Stimulated activated naive B cell treated with anti-CD40 and anti-IgM and Interleukin-4, amounts not matched to agents 10 μg/mL and 1 μg/mL and 100 μg/mL, for 72 hours (primary cell): ENCODE measurements at regions not wholly inside any gene's neighbourhood (a gene's known extent, or its start where the extent isn't known, plus 50 kb on each side); places are given as distances from the start of the nearest gene placed in this dataset.
"Not testable (repeated sequence)": the region's sequence is repeated elsewhere in the genome, so short reads cannot be mapped to it uniquely, and the experiment has no call there.

ENCODE experiments used
- ATAC-seq, 2 donors: fragments of 150-1000 bp; cut with Tn5 transposase; replicated peaks; 2 replicates each; pipeline ENCODE4 v1.10.0; 2021; ENCODE audit warnings: moderate library complexity in 1 of 2
- DNase-seq: peaks from one replicate; pipeline ENCODE4 v3.0.0; 2021
- H3K27ac Mint-ChIP-seq: one replicate; pipeline ENCODE4 v1.8.0; 2022; ENCODE audit warnings: mild to moderate bottlenecking, mixed read lengths
- H3K27me3 Mint-ChIP-seq, 2 donors: one replicate each; pipeline ENCODE4 v1.8.0; 2022; ENCODE audit warnings: mixed read lengths in 2 of 2
- H3K36me3 Mint-ChIP-seq, 2 donors: one replicate each; pipeline ENCODE4 v1.8.0; 2022; ENCODE audit warnings: mixed read lengths in 2 of 2, mild to moderate bottlenecking in 1 of 2
- H3K4me1 Mint-ChIP-seq, 2 donors: one replicate each; pipeline ENCODE4 v1.8.0; 2022; ENCODE audit warnings: mixed read lengths in 2 of 2, mild to moderate bottlenecking in 1 of 2
- H3K4me3 Mint-ChIP-seq, 2 donors: one replicate each; pipeline ENCODE4 v1.8.0; 2022; ENCODE audit warnings: mild to moderate bottlenecking in 2 of 2, mixed read lengths in 2 of 2, moderate library complexity in 1 of 2
- H3K9me3 Mint-ChIP-seq, 2 donors: one replicate each; pipeline ENCODE4 v1.8.0; 2022; ENCODE audit warnings: mixed read lengths in 2 of 2, mild to moderate bottlenecking in 1 of 2

DNA sequence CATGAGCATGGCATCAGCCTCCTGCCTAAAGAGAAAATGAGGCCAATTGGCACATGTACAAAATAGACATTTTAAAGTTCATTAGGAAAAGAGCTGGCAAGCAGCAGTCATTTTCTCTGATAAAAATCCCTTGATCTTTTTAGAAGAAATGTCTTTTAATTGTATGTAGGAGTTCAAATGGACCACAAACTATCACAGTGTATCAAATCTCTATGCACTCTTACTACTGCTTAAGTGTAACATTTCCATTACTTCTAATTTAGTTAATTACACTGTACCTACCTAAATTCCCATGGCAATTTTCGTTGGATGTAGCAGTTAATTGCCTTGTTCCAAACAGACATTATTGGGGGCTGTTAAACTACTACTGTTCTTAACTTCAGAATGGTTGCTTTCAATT, 233.7 kb upstream of the TECRL start:
- no peaks in the 10 kb centered on the region for H3K36me3 Mint-ChIP-seq
- H3K9me3 Mint-ChIP-seq, result peaks cover 0 to 4% of the 10 kb centered on the region in 2 donors
- DNase-seq (no peak), ATAC-seq (no peak)
- H3K4me1 Mint-ChIP-seq, result no peaks in the 10 kb centered on the region
- H3K27ac Mint-ChIP-seq, result no peak overlapping the region
- H3K4me3 Mint-ChIP-seq, result no peak overlapping the region
- H3K27me3 Mint-ChIP-seq, result no peaks in the 10 kb centered on the region

DNA sequence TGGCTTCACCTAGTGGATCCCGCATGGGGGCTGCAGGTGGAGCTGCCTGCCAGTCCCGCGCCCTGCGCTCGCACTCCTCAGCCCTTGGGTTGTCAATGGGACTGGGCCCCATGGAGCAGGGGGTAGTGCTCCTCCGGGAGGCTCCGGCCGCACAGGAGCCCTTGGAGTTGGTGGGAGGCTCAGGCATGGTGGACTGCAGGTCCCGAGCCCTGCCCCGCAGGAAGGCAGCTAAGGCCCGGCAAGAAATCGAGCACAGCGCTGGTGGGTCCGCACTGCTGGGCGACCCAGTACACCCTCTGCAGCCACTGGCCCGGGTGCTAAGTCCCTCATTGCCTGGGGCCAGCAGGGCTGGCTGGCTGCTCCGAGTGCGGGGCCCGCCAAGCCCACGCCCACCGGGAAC, 231.2 kb upstream of the TECRL start:
- not testable (repeated sequence) for H3K4me1 Mint-ChIP-seq, DNase-seq, H3K27me3 Mint-ChIP-seq, H3K27ac Mint-ChIP-seq, H3K4me3 Mint-ChIP-seq, H3K9me3 Mint-ChIP-seq, ATAC-seq, H3K36me3 Mint-ChIP-seq

DNA sequence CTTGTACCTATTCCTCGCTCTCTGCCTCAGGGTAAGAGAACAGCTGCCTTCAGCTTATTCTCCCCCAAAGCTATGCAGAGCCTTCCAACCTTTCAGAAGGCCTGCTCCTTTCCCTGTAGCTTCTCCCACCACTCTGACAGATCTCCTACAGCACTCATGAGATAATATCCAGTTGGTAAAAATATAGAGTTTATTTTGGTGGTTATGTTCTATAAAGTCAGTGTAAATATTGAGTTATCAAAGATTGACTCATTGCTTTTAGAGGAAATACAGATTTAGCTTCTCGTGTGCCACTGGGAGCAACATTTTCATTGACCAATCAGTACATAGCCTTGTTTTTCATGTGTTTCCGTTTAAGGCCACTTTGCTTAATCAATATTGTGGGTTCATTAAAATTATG, 216.2 kb upstream of the TECRL start:
- Mint-ChIP-seq H3K36me3 (no peaks in the 10 kb centered on the region), H3K27ac (no peak overlapping the region), H3K4me3 (no peak overlapping the region), H3K27me3 (no peaks in the 10 kb centered on the region), H3K9me3 (no peaks in the 10 kb centered on the region), H3K4me1 (no peaks in the 10 kb centered on the region)
- DNase-seq, result no peak
- no peak for ATAC-seq

DNA sequence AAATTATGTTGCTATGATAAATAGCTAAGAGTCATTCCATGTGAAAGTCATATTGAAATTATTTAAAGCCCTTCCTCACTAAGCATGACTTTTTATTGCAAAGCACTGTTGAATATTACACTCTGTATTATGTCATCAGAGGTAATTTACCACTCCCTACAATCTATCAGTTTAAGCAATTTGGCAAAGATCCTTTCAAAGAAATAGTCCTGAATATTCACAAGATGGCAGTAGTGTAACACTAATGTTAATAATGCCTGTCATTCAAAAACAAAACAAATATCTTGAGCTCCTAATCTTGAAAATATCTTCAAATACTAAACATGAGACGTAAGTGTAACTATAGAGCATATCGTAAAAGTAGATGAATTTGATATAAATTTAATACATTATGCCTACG, 208.6 kb upstream of the TECRL start:
- no peak for ATAC-seq

DNA sequence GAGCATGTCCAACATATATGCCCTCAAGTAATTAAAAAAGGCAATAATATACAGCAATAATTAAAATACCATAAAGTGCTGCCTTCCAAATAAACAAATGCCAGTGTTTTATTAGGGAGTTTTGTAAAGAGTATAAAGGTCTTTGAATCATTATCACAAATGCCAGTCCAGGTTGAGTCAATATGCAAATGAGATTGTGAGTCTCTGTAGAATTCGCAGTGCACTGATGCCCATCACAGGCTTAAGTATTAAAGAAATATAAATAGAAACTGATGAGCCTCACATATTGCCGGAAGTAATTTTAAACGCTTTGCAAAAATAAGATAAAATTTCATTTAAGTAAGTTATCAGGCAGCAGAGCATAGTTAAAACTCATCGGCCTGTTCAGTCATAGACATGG, 205.0 kb upstream of the TECRL start:
- Mint-ChIP-seq H3K27ac (no peak overlapping the region), H3K36me3 (no peaks in the 10 kb centered on the region), H3K27me3 (no peaks in the 10 kb centered on the region), H3K9me3 (no peaks in the 10 kb centered on the region), H3K4me1 (no peaks in the 10 kb centered on the region), H3K4me3 (no peak overlapping the region)
- DNase-seq, result no peak
- ATAC-seq, result no peak

More for the DNA sequence above, 208.6 kb upstream of the TECRL start:
- H3K9me3 Mint-ChIP-seq, result no peaks in the 10 kb centered on the region
- no peak for DNase-seq
- H3K4me1 Mint-ChIP-seq, result no peaks in the 10 kb centered on the region
- H3K27ac Mint-ChIP-seq, result no peak overlapping the region
- no peak overlapping the region for H3K4me3 Mint-ChIP-seq
- no peaks in the 10 kb centered on the region for H3K36me3 Mint-ChIP-seq
- no peaks in the 10 kb centered on the region for H3K27me3 Mint-ChIP-seq

DNA sequence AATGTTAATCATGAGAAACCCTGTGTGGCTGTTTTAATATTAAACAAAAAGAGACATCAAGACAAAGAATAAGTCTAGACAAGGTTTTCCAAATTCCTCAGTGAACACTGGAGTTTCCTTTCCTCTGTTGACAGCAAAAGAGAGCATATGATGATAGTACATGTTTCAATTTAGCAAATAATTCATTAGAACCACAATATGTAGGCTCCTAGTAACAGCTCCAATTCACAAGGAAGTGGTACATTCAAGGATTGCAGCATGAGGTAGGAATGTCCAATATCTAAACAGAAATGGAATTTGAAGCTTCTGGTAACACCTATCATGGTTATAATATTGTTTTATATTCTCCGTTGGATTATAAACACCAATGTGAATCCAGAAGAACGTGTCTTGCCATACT, 203.8 kb upstream of the TECRL start:
- no peaks in the 10 kb centered on the region for H3K4me1 Mint-ChIP-seq
- H3K27ac Mint-ChIP-seq, result no peak overlapping the region
- H3K36me3 Mint-ChIP-seq, result no peaks in the 10 kb centered on the region
- no peaks in the 10 kb centered on the region for H3K27me3 Mint-ChIP-seq
- ATAC-seq (no peak), DNase-seq (no peak)
- H3K9me3 Mint-ChIP-seq, result no peaks in the 10 kb centered on the region
- no peak overlapping the region for H3K4me3 Mint-ChIP-seq

DNA sequence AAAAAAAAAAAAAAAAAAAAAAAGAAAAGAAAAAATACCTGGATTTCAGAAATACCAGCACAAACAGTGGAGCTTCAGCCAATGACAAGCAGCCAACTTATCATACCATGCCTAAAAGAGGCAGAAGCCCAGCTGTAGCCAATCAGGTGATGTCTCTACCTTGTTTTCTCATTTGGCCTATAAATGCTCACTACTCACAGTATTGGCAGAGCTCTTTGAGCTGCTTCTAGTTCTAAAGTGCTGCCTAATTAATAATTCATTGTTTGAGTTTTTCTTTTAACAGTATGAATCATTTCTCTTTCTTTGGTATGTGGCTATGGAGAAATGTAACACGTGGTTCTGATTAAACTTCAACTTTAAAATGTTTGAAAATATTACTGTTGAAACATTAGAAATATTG, 188.8 kb upstream of the TECRL start:
- H3K4me3 Mint-ChIP-seq, result no peak overlapping the region
- ATAC-seq, result no peak
- H3K4me1 Mint-ChIP-seq, result no peaks in the 10 kb centered on the region
- no peaks in the 10 kb centered on the region for H3K27me3 Mint-ChIP-seq
- H3K36me3 Mint-ChIP-seq, result no peaks in the 10 kb centered on the region
- DNase-seq, result no peak
- no peak overlapping the region for H3K27ac Mint-ChIP-seq
- H3K9me3 Mint-ChIP-seq, result peaks cover 0 to 3% of the 10 kb centered on the region in 2 donors

DNA sequence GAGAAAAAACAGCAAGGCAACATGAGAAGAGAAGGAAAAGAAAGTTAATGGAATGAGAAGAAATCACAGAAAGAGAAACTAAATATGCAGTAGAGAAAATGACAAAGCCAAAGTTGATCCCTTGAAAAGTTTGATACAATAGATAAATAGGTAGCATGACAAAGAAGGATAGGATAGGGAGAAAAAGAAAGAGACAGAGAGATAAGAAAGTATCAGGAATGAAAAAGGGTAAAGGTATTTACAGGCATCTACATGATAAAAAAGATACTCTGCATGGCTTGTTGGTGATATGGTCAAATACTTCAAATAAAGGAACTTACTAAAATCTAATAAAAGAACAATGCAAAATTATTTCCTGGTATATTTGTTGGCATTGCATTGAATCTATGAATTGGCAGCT, 185.5 kb upstream of the TECRL start:
- no peaks in the 10 kb centered on the region for H3K36me3 Mint-ChIP-seq
- ATAC-seq (no peak), DNase-seq (no peak)
- no peaks in the 10 kb centered on the region for H3K4me1 Mint-ChIP-seq
- H3K27me3 Mint-ChIP-seq, result no peaks in the 10 kb centered on the region
- H3K27ac Mint-ChIP-seq, result no peak overlapping the region
- H3K9me3 Mint-ChIP-seq, result peaks cover 2 to 5% of the 10 kb centered on the region in 2 donors
- no peak overlapping the region for H3K4me3 Mint-ChIP-seq

DNA sequence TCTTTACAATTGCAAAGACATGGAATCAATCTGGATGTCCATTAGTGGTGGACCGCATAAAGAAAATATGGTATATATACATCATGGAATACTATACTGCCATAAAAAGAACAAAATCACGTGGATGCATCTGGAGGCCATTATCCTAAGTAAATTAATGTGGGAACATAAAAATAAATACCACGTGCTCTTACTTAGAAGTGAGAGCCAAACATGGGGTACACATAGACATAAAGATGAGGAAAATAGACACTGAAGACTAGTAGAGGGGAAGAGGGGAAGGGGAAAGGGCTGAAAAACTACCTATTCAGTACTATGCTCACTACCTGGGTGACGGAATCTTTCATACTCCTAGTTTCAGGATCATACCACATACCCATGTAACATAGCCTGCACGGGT, 179.3 kb upstream of the TECRL start:
- no peaks in the 10 kb centered on the region for H3K4me1 Mint-ChIP-seq

DNA sequence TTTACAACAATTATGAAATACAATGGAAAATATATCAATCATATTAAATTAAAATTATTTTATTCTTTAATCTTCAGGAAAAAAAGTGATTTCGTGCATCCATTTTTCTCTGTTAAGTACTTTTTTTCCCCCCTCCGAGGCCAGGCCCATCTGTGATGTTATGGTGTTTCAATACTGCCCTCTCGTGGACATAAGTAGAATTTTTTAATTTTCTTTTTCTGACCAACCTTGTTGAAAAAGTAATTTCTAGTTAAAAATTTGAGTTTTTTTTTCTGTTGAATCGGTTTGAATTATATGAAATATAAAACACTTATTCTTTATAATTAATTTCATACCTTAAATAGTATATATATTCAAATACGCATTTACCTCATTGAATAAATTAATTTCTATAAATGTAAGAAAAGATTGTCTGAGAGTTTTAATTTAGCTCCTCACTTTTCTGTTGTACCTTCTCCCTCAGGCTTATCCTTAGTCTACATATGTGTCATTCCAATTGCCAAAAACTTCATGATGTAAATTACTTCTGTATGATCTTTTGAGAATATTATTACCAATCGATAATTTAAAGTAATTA, 175.8 kb upstream of the TECRL start:
- Mint-ChIP-seq H3K4me3 (no peak overlapping the region), H3K27me3 (no peaks in the 10 kb centered on the region), H3K9me3 (peaks cover 1 to 7% of the 10 kb centered on the region in 2 donors), H3K27ac (no peak overlapping the region), H3K4me1 (no peaks in the 10 kb centered on the region), H3K36me3 (no peaks in the 10 kb centered on the region)
- no peak for DNase-seq
- peak; percentile 14 to 42 for ATAC-seq

More for the DNA sequence above, 179.3 kb upstream of the TECRL start:
- Mint-ChIP-seq H3K4me3 (no peak overlapping the region), H3K36me3 (no peaks in the 10 kb centered on the region), H3K27me3 (no peaks in the 10 kb centered on the region), H3K9me3 (peaks cover 6 to 7% of the 10 kb centered on the region in 2 donors), H3K27ac (no peak overlapping the region)
- ATAC-seq (no peak), DNase-seq (no peak)

DNA sequence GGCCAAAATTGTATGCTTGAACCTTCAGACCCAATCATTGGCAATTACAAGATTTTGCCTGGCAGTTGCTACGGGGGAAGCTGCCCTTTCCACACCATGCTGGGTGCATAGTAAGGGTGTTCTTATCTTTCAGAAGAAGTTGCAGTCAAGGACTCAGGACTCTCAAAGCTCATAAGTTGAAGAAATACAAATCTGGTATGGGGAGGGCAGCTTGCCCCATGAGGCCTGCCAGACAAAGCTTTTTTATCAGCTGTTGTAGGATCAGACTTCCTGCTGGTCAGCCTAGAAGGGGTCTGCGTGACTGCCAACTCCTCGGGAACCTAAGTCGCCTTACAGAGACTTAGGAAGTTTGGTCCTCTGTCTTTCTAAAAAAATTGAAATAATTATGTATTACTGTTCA, 174.9 kb upstream of the TECRL start:
- no peak for DNase-seq
- H3K27me3 Mint-ChIP-seq, result no peaks in the 10 kb centered on the region
- no peak overlapping the region for H3K4me3 Mint-ChIP-seq
- H3K36me3 Mint-ChIP-seq, result no peaks in the 10 kb centered on the region
- no peaks in the 10 kb centered on the region for H3K4me1 Mint-ChIP-seq
- H3K27ac Mint-ChIP-seq, result no peak overlapping the region
- no peaks in the 10 kb centered on the region for H3K9me3 Mint-ChIP-seq
- no peak for ATAC-seq

DNA sequence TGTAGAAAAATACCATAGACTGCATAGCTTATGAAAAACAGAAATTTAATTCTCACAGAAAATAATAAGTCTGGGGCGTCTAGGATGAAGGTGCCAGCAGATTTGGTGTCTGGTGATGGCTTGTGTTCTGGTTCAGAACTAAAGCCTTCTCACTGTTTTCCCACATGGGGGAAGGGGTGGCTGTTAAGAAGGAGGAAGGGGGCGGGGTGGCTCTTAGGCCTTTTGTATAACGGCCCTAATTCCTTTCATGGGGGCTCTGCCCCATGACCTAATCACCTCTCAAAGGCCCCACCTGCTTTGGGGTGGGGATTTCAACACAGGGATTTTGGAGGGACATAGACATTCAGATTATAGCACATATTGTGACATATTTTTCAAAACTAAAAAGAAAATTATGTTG, 173.2 kb upstream of the TECRL start:
- no peak for DNase-seq
- ATAC-seq, result no peak
- Mint-ChIP-seq H3K9me3 (no peaks in the 10 kb centered on the region), H3K36me3 (no peaks in the 10 kb centered on the region), H3K4me3 (no peak overlapping the region), H3K27ac (no peak overlapping the region), H3K27me3 (no peaks in the 10 kb centered on the region), H3K4me1 (no peaks in the 10 kb centered on the region)

DNA sequence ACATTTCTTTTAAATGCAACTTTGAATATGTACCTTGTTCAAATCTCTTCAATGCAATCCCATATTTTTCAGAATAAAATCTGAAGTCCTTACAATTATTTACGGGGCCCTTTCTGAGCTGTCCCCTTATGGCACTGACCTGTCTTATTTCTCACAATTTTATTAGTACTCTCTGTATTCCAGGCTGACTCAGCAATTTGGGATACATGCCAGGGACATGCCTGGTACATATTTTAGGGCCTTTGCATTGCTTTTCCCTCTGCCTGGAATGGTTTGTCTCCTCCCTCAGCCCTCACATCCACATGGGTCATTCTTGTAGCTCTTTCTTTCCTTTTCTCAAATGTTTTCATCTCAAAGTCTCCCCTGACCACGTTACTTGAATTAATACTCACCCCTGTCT, 172.2 kb upstream of the TECRL start:
- ATAC-seq, result no peak
- Mint-ChIP-seq H3K27me3 (no peaks in the 10 kb centered on the region), H3K27ac (no peak overlapping the region), H3K4me3 (no peak overlapping the region), H3K36me3 (no peaks in the 10 kb centered on the region), H3K9me3 (no peaks in the 10 kb centered on the region), H3K4me1 (no peaks in the 10 kb centered on the region)
- no peak for DNase-seq

DNA sequence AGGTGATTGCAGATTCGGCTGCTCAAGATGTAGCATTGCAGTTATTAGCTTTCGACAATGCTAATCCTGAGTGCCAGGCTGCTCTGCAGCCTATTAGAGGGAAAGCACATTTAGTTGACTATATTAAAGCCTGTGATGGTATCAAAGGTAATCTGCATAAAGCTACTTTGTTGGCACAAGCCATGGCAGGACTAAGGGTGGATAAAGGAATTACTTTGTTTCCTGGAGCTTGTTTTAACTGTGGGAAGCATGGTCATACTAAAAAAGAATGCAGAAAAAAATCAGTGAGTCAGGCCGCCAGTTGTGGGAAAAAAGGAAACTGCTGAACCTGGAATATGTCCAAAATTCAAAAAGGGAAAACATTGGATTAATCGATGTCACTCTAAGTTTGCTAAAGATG, 154.9 kb upstream of the TECRL start:
- Mint-ChIP-seq H3K27me3 (no peaks in the 10 kb centered on the region), H3K4me3 (no peak overlapping the region), H3K9me3 (no peaks in the 10 kb centered on the region), H3K36me3 (no peaks in the 10 kb centered on the region), H3K4me1 (no peaks in the 10 kb centered on the region), H3K27ac (no peak overlapping the region)
- no peak for DNase-seq
- no peak for ATAC-seq

DNA sequence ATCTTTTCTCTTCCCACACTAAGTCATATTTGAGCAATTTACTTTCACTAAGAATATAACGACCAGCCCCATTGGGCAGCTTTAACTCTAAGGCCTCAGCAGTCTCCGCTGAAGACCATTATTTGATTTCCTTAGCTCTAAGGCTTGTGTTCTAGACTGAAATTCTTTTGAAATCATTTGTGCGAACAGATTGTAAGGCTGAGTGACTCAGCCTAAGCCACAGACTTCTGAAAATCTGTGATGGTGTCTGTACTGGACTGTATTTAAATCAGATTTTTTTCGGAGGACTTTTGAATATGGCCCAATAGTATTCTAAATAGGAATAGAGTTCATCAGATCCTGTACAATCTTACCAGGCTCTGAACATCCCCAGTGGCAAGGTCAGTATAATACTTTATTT, 150.3 kb upstream of the TECRL start:
- Mint-ChIP-seq H3K4me1 (no peaks in the 10 kb centered on the region), H3K36me3 (no peaks in the 10 kb centered on the region), H3K4me3 (no peak overlapping the region), H3K9me3 (no peaks in the 10 kb centered on the region), H3K27ac (no peak overlapping the region), H3K27me3 (no peaks in the 10 kb centered on the region)
- no peak for DNase-seq
- ATAC-seq, result no peak

DNA sequence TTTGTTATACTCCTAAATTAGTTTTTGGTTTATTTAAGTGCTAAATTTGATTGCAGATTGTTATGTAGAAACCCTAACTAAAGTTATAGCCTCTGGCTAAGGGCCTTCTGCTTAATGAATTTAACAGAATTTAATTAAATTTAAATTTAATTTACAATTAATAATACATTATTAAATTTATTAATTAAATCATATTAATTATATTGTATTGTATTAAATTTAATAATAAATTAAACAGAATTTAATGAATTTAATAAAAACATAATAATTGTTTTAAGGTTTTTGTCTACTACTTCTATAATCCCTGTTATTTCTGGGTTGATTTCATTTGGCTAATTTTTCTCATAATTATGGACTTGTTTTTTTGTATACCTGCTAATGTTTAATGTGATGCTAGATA, 141.9 kb upstream of the TECRL start:
- H3K36me3 Mint-ChIP-seq, result no peaks in the 10 kb centered on the region
- H3K9me3 Mint-ChIP-seq, result no peaks in the 10 kb centered on the region
- ATAC-seq, result no peak
- H3K27me3 Mint-ChIP-seq, result no peaks in the 10 kb centered on the region
- no peaks in the 10 kb centered on the region for H3K4me1 Mint-ChIP-seq
- no peak for DNase-seq
- H3K27ac Mint-ChIP-seq, result no peak overlapping the region
- H3K4me3 Mint-ChIP-seq, result no peak overlapping the region
